ENCODE measurements at regions not wholly inside any gene's neighbourhood (a gene's known extent, or its start where the extent isn't known, plus 50 kb on each side); places are given as distances from the start of the nearest gene placed in this dataset.

DNA sequence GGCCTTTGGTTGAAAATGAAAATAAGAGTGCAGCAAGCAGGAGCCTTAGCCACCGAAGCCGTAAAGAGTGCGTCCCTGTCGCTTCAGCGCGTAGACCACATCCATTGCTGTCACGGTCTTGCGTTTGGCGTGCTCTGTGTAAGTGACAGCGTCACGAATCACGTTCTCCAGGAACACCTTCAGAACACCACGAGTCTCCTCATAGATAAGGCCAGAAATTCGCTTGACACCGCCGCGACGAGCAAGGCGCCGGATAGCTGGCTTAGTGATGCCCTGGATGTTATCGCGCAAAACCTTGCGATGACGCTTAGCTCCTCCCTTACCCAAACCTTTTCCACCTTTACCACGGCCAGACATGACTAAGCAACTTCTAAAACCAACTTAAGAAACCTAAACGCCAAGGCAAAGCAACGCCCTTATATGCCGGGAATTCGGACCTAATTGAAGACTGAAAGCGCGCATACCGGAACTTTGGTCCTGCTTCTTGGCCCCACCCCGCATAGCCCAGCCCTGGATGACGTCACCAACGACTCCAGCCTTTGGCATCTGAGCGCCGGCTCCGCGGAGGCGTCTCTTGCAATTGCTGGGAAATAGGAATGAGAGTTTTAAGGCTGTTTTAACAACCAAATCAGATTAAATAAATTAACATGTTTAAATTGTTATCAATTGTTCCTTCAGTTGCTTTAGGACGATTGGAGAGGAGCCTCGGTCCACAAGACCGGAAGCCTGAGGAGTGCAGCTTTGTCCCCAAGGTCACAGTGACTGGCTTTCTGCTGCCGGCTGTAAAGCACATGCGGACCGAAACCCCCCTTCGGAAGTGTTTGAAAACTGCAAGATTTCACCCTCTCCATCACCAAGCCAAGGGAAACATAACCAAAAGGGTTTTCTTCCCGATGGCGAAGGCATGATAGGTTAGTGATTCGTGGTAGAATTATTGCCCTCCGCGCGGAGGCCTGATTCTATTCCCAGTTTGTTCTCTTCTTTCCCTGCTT, 79.6 kb upstream of the BTN3A2 start (continued):
- TF ChIP-seq, protein P1, sequence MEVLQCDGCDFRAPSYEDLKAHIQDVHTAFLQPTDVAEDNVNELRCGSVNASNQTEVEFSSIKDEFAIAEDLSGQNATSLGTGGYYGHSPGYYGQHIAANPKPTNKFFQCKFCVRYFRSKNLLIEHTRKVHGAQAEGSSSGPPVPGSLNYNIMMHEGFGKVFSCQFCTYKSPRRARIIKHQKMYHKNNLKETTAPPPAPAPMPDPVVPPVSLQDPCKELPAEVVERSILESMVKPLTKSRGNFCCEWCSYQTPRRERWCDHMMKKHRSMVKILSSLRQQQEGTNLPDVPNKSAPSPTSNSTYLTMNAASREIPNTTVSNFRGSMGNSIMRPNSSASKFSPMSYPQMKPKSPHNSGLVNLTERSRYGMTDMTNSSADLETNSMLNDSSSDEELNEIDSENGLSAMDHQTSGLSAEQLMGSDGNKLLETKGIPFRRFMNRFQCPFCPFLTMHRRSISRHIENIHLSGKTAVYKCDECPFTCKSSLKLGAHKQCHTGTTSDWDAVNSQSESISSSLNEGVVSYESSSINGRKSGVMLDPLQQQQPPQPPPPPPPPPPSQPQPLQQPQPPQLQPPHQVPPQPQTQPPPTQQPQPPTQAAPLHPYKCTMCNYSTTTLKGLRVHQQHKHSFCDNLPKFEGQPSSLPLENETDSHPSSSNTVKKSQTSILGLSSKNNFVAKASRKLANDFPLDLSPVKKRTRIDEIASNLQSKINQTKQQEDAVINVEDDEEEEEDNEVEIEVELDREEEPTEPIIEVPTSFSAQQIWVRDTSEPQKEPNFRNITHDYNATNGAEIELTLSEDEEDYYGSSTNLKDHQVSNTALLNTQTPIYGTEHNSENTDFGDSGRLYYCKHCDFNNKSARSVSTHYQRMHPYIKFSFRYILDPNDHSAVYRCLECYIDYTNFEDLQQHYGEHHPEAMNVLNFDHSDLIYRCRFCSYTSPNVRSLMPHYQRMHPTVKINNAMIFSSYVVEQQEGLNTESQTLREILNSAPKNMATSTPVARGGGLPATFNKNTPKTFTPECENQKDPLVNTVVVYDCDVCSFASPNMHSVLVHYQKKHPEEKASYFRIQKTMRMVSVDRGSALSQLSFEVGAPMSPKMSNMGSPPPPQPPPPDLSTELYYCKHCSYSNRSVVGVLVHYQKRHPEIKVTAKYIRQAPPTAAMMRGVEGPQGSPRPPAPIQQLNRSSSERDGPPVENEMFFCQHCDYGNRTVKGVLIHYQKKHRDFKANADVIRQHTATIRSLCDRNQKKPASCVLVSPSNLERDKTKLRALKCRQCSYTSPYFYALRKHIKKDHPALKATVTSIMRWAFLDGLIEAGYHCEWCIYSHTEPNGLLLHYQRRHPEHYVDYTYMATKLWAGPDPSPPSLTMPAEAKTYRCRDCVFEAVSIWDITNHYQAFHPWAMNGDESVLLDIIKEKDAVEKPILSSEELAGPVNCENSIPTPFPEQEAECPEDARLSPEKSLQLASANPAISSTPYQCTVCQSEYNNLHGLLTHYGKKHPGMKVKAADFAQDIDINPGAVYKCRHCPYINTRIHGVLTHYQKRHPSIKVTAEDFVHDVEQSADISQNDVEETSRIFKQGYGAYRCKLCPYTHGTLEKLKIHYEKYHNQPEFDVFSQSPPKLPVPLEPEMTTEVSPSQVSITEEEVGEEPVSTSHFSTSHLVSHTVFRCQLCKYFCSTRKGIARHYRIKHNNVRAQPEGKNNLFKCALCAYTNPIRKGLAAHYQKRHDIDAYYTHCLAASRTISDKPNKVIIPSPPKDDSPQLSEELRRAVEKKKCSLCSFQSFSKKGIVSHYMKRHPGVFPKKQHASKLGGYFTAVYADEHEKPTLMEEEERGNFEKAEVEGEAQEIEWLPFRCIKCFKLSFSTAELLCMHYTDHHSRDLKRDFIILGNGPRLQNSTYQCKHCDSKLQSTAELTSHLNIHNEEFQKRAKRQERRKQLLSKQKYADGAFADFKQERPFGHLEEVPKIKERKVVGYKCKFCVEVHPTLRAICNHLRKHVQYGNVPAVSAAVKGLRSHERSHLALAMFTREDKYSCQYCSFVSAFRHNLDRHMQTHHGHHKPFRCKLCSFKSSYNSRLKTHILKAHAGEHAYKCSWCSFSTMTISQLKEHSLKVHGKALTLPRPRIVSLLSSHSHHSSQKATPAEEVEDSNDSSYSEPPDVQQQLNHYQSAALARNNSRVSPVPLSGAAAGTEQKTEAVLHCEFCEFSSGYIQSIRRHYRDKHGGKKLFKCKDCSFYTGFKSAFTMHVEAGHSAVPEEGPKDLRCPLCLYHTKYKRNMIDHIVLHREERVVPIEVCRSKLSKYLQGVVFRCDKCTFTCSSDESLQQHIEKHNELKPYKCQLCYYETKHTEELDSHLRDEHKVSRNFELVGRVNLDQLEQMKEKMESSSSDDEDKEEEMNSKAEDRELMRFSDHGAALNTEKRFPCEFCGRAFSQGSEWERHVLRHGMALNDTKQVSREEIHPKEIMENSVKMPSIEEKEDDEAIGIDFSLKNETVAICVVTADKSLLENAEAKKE (CRISPR knock-in tag; IDR thresholded peaks at IDR 0.05): no peak
- TF ChIP-seq CREB1 (CRISPR knock-in tag; IDR thresholded peaks at IDR 0.05; ENCODE audit: low read depth) (peak; percentile 98), ZNF331 (CRISPR knock-in tag; IDR thresholded peaks at IDR 0.05; ENCODE audit: low read depth) (no peak), EZH2phosphoT487 (IDR thresholded peaks at IDR 0.05; ENCODE audit: unreplicated experiment) (no peak)

DNA sequence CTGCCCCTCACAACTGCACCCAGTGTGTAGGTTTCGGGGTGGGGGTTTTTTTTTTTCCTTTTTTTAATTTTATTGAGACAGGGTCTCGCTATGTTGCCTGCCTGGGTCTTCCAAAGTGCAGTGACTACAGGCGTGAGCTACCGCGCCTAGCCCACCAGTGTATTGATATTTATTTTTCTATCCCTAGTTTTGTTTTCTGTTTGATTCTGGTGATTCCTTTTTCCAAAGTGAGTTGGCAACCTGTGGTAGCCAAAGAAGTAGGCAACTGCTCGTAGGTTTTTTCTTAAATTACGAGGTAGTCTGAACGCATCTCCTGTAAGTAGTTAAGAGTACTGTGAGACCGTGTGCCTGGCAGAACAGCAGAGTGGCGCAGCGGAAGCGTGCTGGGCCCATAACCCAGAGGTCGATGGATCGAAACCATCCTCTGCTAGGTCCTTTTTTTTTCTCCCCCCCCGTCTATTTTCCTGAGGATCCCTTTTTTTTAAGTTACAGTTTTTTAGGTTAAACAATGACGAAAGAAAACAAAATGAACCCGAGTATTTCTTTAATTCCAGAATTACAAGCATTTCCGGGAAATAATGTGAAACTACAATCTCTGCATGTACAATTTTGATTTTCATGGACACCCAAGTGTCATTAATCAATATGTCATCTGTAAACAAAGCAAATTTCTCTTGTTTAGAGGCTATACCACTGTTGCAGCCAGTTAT, 78.7 kb upstream of the BTN3A2 start:
- peaks cover 10% of the 10 kb centered on the region for H3K9me3 Mint-ChIP-seq
- H3K4me1 ChIP-seq (ENCODE audit: insufficient read depth): no peaks in the 10 kb centered on the region
- DNase-seq (ENCODE audit: low spot score) (peak; percentile 65), ATAC-seq (peak; percentile 20)
- no peaks in the 10 kb centered on the region for H3K27me3 ChIP-seq (ENCODE audit: insufficient read depth)
- H3K4me3 ChIP-seq: peak overlapping the region; percentile 84
- peaks cover 13% of the 10 kb centered on the region for H3K79me2 ChIP-seq (replicated peaks; ENCODE audit: insufficient read depth)
- peaks cover 17% of the 10 kb centered on the region for H3K36me3 Mint-ChIP-seq (ENCODE audit: low read depth)
- H3K27ac Mint-ChIP-seq: peak overlapping the region; percentile 100
- H3K4me1 Mint-ChIP-seq: peaks cover 3% of the 10 kb centered on the region
- no peaks in the 10 kb centered on the region; the same call in 1 of the 2 replicates for H3K36me3 ChIP-seq (ENCODE audit: insufficient read depth)
- peak overlapping the region; percentile 96 for H3K4me3 Mint-ChIP-seq
- no peak overlapping the region for H2AFZ ChIP-seq
- no peak for TF ChIP-seq CREB1 (CRISPR knock-in tag; IDR thresholded peaks at IDR 0.05; ENCODE audit: low read depth)
- TF ChIP-seq, protein P1 (CRISPR knock-in tag; IDR thresholded peaks at IDR 0.05): no peak
- peaks cover 7% of the 10 kb centered on the region for H3F3A ChIP-seq (replicated peaks; ENCODE audit: low read depth)
- H3K27me3 Mint-ChIP-seq (ENCODE audit: insufficient read depth, low read depth, poor library complexity): peaks cover 35% of the 10 kb centered on the region
- H3K9me2 ChIP-seq (ENCODE audit: insufficient read depth): no peaks in the 10 kb centered on the region
- H4K20me1 ChIP-seq (replicated peaks; ENCODE audit: insufficient read depth): no peaks in the 10 kb centered on the region
- H3K27ac ChIP-seq (ENCODE audit: low read depth): peak overlapping the region; percentile 95
- H3K4me2 ChIP-seq: peak overlapping the region; percentile 76
